ENCODE measurements at regions not wholly inside any gene's neighbourhood (a gene's known extent, or its start where the extent isn't known, plus 50 kb on each side); places are given as distances from the start of the nearest gene placed in this dataset.

DNA sequence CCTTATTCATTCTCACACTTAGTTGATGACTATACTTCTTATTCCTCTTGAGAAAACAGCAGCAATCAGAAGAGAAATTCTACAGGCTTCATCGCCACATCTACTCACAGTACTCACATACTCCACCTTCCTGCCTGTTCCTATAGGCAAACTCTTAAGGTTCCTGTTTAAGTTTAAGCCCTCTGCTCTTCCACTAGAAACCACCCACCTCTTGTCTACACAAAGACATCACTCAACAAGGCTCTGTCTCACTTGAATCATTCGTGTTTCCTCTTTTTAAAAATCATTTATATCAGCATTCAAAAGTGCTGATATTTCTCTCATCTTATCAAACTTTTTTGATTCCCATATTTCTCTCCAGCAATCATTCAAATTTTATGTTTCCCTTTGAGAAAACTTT lies 85.5 kb upstream of the ADO start:
- TF ChIP-seq, protein P1, sequence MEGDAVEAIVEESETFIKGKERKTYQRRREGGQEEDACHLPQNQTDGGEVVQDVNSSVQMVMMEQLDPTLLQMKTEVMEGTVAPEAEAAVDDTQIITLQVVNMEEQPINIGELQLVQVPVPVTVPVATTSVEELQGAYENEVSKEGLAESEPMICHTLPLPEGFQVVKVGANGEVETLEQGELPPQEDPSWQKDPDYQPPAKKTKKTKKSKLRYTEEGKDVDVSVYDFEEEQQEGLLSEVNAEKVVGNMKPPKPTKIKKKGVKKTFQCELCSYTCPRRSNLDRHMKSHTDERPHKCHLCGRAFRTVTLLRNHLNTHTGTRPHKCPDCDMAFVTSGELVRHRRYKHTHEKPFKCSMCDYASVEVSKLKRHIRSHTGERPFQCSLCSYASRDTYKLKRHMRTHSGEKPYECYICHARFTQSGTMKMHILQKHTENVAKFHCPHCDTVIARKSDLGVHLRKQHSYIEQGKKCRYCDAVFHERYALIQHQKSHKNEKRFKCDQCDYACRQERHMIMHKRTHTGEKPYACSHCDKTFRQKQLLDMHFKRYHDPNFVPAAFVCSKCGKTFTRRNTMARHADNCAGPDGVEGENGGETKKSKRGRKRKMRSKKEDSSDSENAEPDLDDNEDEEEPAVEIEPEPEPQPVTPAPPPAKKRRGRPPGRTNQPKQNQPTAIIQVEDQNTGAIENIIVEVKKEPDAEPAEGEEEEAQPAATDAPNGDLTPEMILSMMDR (IDR thresholded peaks at IDR 0.05; ENCODE audit: low read length, missing control alignments), result no peak
- no peak for DNase-seq (ENCODE audit: low read depth)
- H3K4me3 ChIP-seq (replicated peaks; ENCODE audit: low read depth, low read length), result no peak overlapping the region

DNA sequence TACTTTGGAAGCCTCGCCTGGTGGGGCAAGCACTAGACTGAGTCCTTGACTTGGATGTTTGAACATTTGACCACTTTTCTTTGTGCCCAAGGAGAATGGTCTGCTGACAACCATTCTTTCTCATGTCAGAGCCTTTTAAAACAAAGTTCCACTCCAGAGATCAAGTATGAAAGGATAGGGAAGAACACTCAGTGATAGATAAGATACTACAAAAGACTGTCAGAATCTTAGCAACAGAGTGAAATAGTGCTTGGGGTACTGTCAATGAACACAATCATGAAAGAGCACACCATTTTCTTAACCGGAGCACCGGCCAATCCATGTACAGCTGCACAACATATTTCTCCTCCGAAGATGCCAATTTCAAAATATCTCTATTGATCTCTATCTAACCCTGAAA lies 82.8 kb upstream of the ADO start:
- TF ChIP-seq, protein P1 (IDR thresholded peaks at IDR 0.05; ENCODE audit: low read length, missing control alignments), result no peak
- no peak overlapping the region for H3K4me3 ChIP-seq (replicated peaks; ENCODE audit: low read depth, low read length)
- DNase-seq (ENCODE audit: low read depth), result no peak

DNA sequence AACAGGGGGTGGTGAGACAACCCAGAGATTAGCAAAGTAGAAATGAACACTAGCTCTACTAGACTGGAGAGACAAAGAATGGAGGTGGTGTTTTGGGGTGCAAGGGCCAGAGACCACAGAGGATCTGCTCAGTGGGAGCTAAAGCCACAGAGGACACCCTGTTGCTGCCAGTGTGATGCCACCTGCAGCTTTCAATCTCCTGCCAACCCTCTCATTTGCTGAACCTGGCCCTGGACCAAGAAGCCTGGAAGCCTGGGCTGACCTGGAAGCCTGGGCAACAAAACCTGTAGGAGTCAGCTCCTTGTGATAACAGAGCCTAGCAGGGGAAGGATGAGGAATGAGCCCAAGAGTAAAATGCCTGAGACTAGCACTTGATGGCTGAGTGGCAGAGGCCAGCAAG lies 81.1 kb upstream of the ADO start:
- TF ChIP-seq, protein P1 (IDR thresholded peaks at IDR 0.05; ENCODE audit: low read length, missing control alignments), result no peak

DNA sequence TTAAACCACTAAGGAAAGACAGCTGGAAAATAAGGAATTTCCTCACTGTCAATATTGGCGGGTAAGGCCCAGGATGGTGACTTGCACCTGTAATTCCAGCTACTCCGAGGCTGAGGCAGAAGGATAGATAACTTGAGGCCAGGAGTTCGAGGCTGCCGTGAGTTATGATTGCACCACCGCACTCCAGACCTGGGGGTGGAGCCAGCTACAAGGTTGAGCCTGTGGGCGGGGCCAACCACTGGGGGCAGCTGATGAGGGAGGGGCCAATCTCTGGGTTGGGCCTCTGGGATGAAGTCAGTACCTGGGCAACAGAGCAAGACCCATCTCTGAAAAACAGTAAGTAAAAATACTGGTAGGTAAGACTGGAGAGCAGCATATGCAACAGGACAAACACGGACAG lies 80.1 kb upstream of the ADO start:
- TF ChIP-seq, protein P1 (IDR thresholded peaks at IDR 0.05; ENCODE audit: low read length, missing control alignments), result no peak
- no peak overlapping the region for H3K4me3 ChIP-seq (replicated peaks; ENCODE audit: low read depth, low read length)
- DNase-seq (ENCODE audit: low read depth), result no peak

More for the DNA sequence above, 81.1 kb upstream of the ADO start:
- DNase-seq (ENCODE audit: low read depth), result no peak
- no peak overlapping the region for H3K4me3 ChIP-seq (replicated peaks; ENCODE audit: low read depth, low read length)

DNA sequence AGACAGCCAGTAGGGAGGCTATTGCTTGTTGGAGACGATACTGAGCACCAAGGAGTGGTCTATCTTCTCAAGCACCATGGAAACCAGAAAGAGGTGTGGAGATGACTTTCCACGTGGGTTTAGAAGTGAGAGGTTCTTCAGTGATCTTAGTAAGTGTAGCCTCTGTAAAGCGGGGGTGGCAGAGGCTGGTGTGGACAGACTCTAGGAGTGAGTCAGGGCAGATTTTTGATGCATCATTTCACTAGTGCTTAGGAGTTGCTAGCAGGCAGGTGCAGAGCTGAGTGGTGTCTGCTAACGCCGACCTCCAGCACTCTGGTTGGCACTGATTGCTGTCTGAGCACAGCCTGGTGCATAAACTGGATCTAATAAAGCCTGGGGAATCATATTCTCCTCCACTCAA lies 78.4 kb upstream of the ADO start:
- TF ChIP-seq, protein P1 (IDR thresholded peaks at IDR 0.05; ENCODE audit: low read length, missing control alignments), result no peak
- no peak for DNase-seq (ENCODE audit: low read depth)
- no peak overlapping the region for H3K4me3 ChIP-seq (replicated peaks; ENCODE audit: low read depth, low read length)

DNA sequence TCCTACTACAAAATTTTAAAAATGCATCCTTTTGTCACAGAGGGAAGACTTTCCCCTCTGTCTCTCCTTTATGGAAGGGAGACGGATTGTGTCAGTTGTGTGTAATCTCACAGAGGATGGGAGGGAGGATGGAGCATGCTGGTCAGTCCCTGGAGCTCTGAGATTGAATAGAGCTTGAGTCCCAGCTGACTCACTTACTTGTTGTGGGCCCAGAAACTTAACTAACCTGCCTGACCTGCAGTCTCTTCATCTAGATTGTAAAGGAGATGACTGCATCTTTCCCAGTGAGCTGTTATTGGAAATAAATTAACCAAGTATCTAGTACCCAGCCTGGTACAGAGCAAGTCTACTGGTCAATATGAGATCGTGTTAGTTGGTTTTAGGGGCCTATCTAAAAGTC lies 77.9 kb upstream of the ADO start:
- TF ChIP-seq, protein P1 (IDR thresholded peaks at IDR 0.05; ENCODE audit: low read length, missing control alignments), result no peak
- H3K4me3 ChIP-seq (replicated peaks; ENCODE audit: low read depth, low read length), result no peak overlapping the region
- DNase-seq (ENCODE audit: low read depth), result no peak

DNA sequence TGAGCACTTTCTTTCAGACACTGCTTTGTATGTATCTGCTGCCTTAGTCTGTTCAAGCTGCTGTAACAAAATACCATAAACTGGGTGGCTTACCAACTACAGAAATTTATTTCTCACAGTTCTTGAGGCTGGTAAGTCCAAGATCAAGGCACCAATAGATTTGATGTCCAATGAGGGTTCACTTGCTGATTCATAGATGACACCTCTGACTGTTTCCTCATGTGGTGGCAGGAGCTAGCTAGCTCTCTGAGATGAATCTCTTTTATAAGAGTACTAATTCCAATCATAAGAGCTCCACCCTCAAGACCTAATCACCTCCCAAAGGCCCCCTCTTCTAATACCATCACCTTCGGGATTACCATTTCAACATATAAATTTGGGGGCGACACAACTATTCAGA lies 76.6 kb upstream of the ADO start:
- TF ChIP-seq, protein P1 (IDR thresholded peaks at IDR 0.05; ENCODE audit: low read length, missing control alignments), result no peak
- H3K4me3 ChIP-seq (replicated peaks; ENCODE audit: low read depth, low read length), result no peak overlapping the region
- no peak for DNase-seq (ENCODE audit: low read depth)
